ENCODE measurements at regions not wholly inside any gene's neighbourhood (a gene's known extent, or its start where the extent isn't known, plus 50 kb on each side); places are given as distances from the start of the nearest gene placed in this dataset.

- Histone ChIP-seq H3K27ac (ENCODE audit: poor library complexity, severe bottlenecking) (no peak overlapping the region), H3K4me1 (ENCODE audit: insufficient read depth, poor library complexity, severe bottlenecking) (no peaks in the 10 kb centered on the region), H3K9me3 (ENCODE audit: severe bottlenecking) (no peaks in the 10 kb centered on the region), H3K36me3 (ENCODE audit: low read depth) (no peaks in the 10 kb centered on the region), H3K27me3 (ENCODE audit: insufficient read depth, poor library complexity, severe bottlenecking) (no peaks in the 10 kb centered on the region), H3K4me3 (ENCODE audit: severe bottlenecking) (no peak overlapping the region)
- TF ChIP-seq CTCF (IDR thresholded peaks at IDR 0.05; ENCODE audit: poor library complexity, severe bottlenecking) = no peak
- DNase-seq (ENCODE audit: low spot score) = no peak
- no peak for ATAC-seq (ENCODE audit: low read depth)
These were observed 647.3 kb downstream of the SOCS6 start for GRCh38 chr18:70936160-70936559.

GRCh38 chr18:70931942-70932814, 643.3 kb downstream of the SOCS6 start:
- no peaks in the 10 kb centered on the region for H3K9me3 ChIP-seq (ENCODE audit: severe bottlenecking)
- DNase-seq (ENCODE audit: low spot score) (no peak), ATAC-seq (ENCODE audit: low read depth) (no peak)

GRCh38 chr18:70920840-70921374, 632.1 kb downstream of the SOCS6 start:
- no peak overlapping the region for H3K4me3 ChIP-seq (ENCODE audit: severe bottlenecking)
- ATAC-seq (ENCODE audit: low read depth) = no peak
- H3K4me1 ChIP-seq (ENCODE audit: insufficient read depth, poor library complexity, severe bottlenecking) = no peaks in the 10 kb centered on the region
- H3K36me3 ChIP-seq (ENCODE audit: low read depth) = no peaks in the 10 kb centered on the region
- no peaks in the 10 kb centered on the region for H3K27me3 ChIP-seq (ENCODE audit: insufficient read depth, poor library complexity, severe bottlenecking)
- no peaks in the 10 kb centered on the region for H3K9me3 ChIP-seq (ENCODE audit: severe bottlenecking)
- TF ChIP-seq CTCF (IDR thresholded peaks at IDR 0.05; ENCODE audit: poor library complexity, severe bottlenecking) = no peak
- H3K27ac ChIP-seq (ENCODE audit: poor library complexity, severe bottlenecking) = no peak overlapping the region
- DNase-seq (ENCODE audit: low spot score) = no peak

More at GRCh38 chr18:70931942-70932814, 643.3 kb downstream of the SOCS6 start:
- Histone ChIP-seq H3K4me1 (ENCODE audit: insufficient read depth, poor library complexity, severe bottlenecking) (no peaks in the 10 kb centered on the region), H3K4me3 (ENCODE audit: severe bottlenecking) (no peak overlapping the region), H3K27me3 (ENCODE audit: insufficient read depth, poor library complexity, severe bottlenecking) (no peaks in the 10 kb centered on the region), H3K36me3 (ENCODE audit: low read depth) (no peaks in the 10 kb centered on the region), H3K27ac (ENCODE audit: poor library complexity, severe bottlenecking) (no peak overlapping the region)
- peak; percentile 83 for TF ChIP-seq CTCF (IDR thresholded peaks at IDR 0.05; ENCODE audit: poor library complexity, severe bottlenecking)

- Histone ChIP-seq H3K27me3 (ENCODE audit: insufficient read depth, poor library complexity, severe bottlenecking) (no peaks in the 10 kb centered on the region), H3K4me3 (ENCODE audit: severe bottlenecking) (no peak overlapping the region), H3K36me3 (ENCODE audit: low read depth) (no peaks in the 10 kb centered on the region), H3K4me1 (ENCODE audit: insufficient read depth, poor library complexity, severe bottlenecking) (no peaks in the 10 kb centered on the region), H3K27ac (ENCODE audit: poor library complexity, severe bottlenecking) (no peak overlapping the region), H3K9me3 (ENCODE audit: severe bottlenecking) (no peaks in the 10 kb centered on the region)
- ATAC-seq (ENCODE audit: low read depth) (no peak), DNase-seq (ENCODE audit: low spot score) (no peak)
- no peak for TF ChIP-seq CTCF (IDR thresholded peaks at IDR 0.05; ENCODE audit: poor library complexity, severe bottlenecking)
These were observed 618.8 kb downstream of the SOCS6 start for GRCh38 chr18:70907673-70908072.

- no peak for ATAC-seq (ENCODE audit: low read depth)
- TF ChIP-seq CTCF (IDR thresholded peaks at IDR 0.05; ENCODE audit: poor library complexity, severe bottlenecking) = no peak
- Histone ChIP-seq H3K9me3 (ENCODE audit: severe bottlenecking) (no peaks in the 10 kb centered on the region), H3K36me3 (ENCODE audit: low read depth) (no peaks in the 10 kb centered on the region), H3K27ac (ENCODE audit: poor library complexity, severe bottlenecking) (no peak overlapping the region), H3K4me3 (ENCODE audit: severe bottlenecking) (no peak overlapping the region), H3K4me1 (ENCODE audit: insufficient read depth, poor library complexity, severe bottlenecking) (no peaks in the 10 kb centered on the region), H3K27me3 (ENCODE audit: insufficient read depth, poor library complexity, severe bottlenecking) (no peaks in the 10 kb centered on the region)
- DNase-seq (ENCODE audit: low spot score) = no peak
These were observed 603.5 kb downstream of the SOCS6 start for GRCh38 chr18:70892381-70892780.
